ENCODE measurements at regions not wholly inside any gene's neighbourhood (a gene's known extent, or its start where the extent isn't known, plus 50 kb on each side); places are given as distances from the start of the nearest gene placed in this dataset.
A peak's percentile ranks its signal among the peaks of the same experiment; 100 is the strongest.
"Not testable (repeated sequence)": the region's sequence is repeated elsewhere in the genome, so short reads cannot be mapped to it uniquely, and the experiment has no call there.

- Mint-ChIP-seq H3K27me3 (no peaks in the 10 kb centered on the region), H3K4me3 (no peak overlapping the region), H3K9me3 (no peaks in the 10 kb centered on the region), H3K36me3 (ENCODE audit: low read depth) (no peaks in the 10 kb centered on the region), H3K27ac (no peak overlapping the region), H3K4me1 (no peaks in the 10 kb centered on the region)
- DNase-seq = no peak
- intact Hi-C loops (cut with micrococcal nuclease) = no loop called here
These were observed 294.7 kb downstream of the TTC6 start for GRCh38 chr14:37890095-37890494.

GRCh38 chr14:37891500-37891899 is 296.1 kb downstream of the TTC6 start:
- H3K27me3 Mint-ChIP-seq; H3K4me1 Mint-ChIP-seq; intact Hi-C loops (cut with micrococcal nuclease); H3K36me3 Mint-ChIP-seq (ENCODE audit: low read depth); H3K4me3 Mint-ChIP-seq; H3K9me3 Mint-ChIP-seq; DNase-seq; H3K27ac Mint-ChIP-seq: not testable (repeated sequence)

DNA sequence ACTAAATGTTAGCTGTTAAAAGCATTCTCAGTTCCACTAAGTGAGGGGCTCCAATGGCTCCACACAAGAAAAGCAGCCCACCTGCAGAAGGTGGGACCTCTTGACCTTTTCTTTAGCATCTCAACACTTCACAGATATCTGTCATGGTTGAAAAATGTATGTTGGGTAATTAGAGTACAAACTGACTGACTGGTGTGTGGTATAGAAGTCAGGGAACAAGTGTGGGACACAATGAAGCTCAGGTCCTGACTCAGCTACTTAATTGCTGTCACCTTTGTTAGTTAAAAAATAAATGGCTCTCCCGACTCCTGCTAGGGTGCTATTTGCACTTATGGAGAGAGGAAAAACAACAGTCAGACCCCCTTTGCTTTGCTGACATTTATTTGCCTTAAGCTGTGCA is 299.0 kb downstream of the TTC6 start:
- H3K27me3 Mint-ChIP-seq = no peaks in the 10 kb centered on the region
- no peaks in the 10 kb centered on the region for H3K4me1 Mint-ChIP-seq
- intact Hi-C loops (cut with micrococcal nuclease) = no loop called here

DNA sequence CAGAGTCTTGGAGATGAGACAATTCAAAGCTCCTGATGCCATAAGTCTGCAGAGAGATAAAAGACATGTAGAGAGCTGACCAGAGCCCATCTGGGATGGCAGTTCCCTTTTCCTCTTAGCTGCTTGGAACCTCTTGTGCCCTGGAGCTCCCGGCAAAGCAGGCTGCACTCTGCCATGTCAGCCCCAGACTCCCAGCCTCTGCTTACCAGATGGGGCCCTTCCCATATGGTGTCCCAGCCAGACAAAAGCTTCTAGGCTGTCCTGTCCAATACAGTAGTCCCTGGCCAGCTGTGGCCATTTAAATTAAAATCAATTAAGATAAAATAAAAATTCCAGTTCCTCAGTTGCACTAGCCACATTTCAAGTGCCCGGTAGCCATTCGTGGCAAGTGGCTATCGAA is 303.9 kb downstream of the TTC6 start:
- H3K9me3 Mint-ChIP-seq = no peaks in the 10 kb centered on the region

More for the DNA sequence above, 299.0 kb downstream of the TTC6 start:
- H3K36me3 Mint-ChIP-seq (ENCODE audit: low read depth) = no peaks in the 10 kb centered on the region
- DNase-seq = no peak
- H3K9me3 Mint-ChIP-seq = no peaks in the 10 kb centered on the region
- no peak overlapping the region for H3K4me3 Mint-ChIP-seq
- H3K27ac Mint-ChIP-seq = no peak overlapping the region

DNA sequence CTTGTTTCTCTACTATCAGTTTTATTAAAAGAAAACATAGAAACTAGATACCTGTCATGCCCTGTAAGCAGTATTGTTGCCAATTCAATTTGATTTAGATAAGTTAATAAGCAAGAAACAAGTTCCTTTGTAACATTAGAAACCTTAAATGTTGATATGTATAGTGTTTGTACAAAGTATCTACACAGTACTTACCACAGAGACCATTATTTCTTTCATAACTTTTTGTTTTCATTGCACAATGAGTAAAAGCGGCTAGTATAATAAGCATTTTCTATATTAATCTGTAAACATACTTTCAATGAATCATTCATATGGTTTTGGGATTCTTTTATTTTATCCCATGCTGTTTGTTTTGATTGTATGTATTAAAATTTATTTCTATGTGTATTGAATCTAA is 305.1 kb downstream of the TTC6 start:
- Mint-ChIP-seq H3K4me3 (no peak overlapping the region), H3K36me3 (ENCODE audit: low read depth) (no peaks in the 10 kb centered on the region), H3K9me3 (no peaks in the 10 kb centered on the region), H3K4me1 (peaks cover 2% of the 10 kb centered on the region), H3K27me3 (peaks cover 2% of the 10 kb centered on the region), H3K27ac (no peak overlapping the region)
- no peak for DNase-seq
- intact Hi-C loops (cut with micrococcal nuclease) = no loop called here

More for the DNA sequence above, 303.9 kb downstream of the TTC6 start:
- no peak for DNase-seq
- no peak overlapping the region for H3K4me3 Mint-ChIP-seq
- no peaks in the 10 kb centered on the region for H3K36me3 Mint-ChIP-seq (ENCODE audit: low read depth)
- H3K27me3 Mint-ChIP-seq = peaks cover 2% of the 10 kb centered on the region
- H3K4me1 Mint-ChIP-seq = peaks cover 2% of the 10 kb centered on the region
- no peak overlapping the region for H3K27ac Mint-ChIP-seq
- intact Hi-C loops (cut with micrococcal nuclease) = no loop called here

GRCh38 chr14:37901978-37902377 is 305.7 kb upstream of the SSTR1 start:
- intact Hi-C loops (cut with micrococcal nuclease) = loop anchor here (2.0 kb wide), 1 partner anchor 965 kb away; no protein-coding TSS in a partner anchor
- Mint-ChIP-seq H3K27ac (no peak overlapping the region), H3K9me3 (no peaks in the 10 kb centered on the region), H3K27me3 (peaks cover 2% of the 10 kb centered on the region), H3K4me1 (peaks cover 2% of the 10 kb centered on the region), H3K36me3 (ENCODE audit: low read depth) (no peaks in the 10 kb centered on the region), H3K4me3 (no peak overlapping the region)
- no peak for DNase-seq

DNA sequence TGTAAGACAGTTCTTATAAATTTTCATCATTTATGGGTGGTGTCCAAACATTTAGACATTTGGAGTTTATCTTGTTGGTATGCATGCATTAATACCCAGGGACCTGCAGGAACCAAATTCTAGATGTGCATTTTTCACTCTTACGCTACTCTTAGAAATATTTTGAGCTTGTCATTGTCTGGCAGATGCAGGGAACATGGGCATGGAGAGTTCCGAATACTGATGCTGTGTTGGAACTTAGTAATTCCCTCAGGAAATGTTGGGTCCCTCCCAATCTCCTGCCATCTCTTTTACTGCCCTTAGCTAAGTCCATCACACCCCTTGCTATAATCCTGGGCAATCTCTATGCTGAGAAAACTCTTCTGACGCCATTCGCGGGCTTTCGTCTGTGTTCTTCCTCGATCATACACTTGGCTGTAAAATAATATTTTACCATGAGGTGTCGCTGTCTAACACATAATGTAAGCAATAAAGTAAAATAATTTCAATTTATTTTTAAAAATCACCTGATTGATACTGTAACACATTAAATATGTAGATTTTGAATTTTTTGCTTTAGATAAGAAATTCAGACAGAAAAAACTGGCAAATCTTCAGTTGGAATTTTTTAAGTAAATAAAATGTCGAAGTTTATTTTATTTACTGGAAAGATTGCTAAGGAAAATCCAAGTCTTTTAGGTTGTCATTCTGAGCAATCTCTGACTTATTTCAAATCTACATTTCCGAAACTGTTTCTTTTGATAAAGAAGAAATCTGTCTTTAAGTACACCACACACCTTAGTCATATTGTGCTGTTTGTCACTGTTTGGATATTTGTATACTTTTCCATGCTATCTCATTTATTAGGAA is 304.1 kb upstream of the SSTR1 start:
- Mint-ChIP-seq H3K27me3 (peaks cover 2% of the 10 kb centered on the region), H3K27ac (no peak overlapping the region), H3K4me3 (no peak overlapping the region), H3K9me3 (no peaks in the 10 kb centered on the region), H3K36me3 (ENCODE audit: low read depth) (no peaks in the 10 kb centered on the region), H3K4me1 (peaks cover 2% of the 10 kb centered on the region)
- intact Hi-C loops (cut with micrococcal nuclease) = loop anchor here (2.0 kb wide), 1 partner anchor 963 kb away; no protein-coding TSS in a partner anchor
- peak; percentile 62 for DNase-seq

- Mint-ChIP-seq H3K4me1 (no peaks in the 10 kb centered on the region), H3K9me3 (no peaks in the 10 kb centered on the region), H3K4me3 (no peak overlapping the region), H3K36me3 (ENCODE audit: low read depth) (no peaks in the 10 kb centered on the region), H3K27ac (no peak overlapping the region), H3K27me3 (no peaks in the 10 kb centered on the region)
- no peak for DNase-seq
- intact Hi-C loops (cut with micrococcal nuclease) = no loop called here
These were observed 283.1 kb upstream of the SSTR1 start for GRCh38 chr14:37924622-37925021.

DNA sequence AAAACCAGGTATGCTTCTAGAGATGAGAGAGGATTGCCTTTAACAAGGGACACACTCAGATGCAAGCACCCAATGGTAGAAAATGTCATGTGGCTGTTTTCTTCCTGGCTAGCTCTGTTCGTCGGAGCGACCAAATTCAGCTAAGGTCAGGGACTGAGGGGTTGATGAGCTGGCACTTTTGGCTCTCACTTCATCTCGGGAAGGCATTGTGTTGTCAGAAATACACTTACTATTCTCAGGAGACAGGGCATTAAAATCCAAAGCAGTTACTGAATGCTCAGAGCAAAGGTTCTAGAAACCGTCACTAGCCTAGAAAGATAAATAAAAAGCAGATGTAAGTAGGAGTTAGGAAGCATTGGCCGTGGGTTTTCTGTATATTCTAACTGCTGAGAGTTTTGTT is 275.7 kb upstream of the SSTR1 start:
- H3K4me3 Mint-ChIP-seq = no peak overlapping the region

DNA sequence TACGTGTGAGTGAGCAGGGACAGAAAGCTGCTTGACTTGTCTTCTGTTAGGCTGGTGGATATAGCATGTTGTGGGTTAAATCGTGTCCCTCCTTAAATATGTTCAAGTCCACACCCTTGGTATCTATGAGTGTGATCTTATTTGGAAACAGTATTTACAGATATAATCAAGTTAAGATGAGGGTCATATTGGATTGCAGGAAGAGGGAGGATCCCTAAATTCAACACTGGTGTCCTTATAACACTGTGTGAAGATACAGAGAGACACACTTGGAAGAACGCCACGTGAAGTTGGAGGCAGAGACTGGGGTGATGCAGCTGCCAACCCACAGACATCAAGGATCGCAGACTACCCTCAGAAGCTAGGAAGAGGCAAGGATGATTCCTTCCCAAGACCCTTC is 275.2 kb upstream of the SSTR1 start:
- intact Hi-C loops (cut with micrococcal nuclease) = no loop called here

More for the DNA sequence above, 275.7 kb upstream of the SSTR1 start:
- H3K27me3 Mint-ChIP-seq = no peaks in the 10 kb centered on the region
- H3K36me3 Mint-ChIP-seq (ENCODE audit: low read depth) = no peaks in the 10 kb centered on the region
- no peak for DNase-seq
- H3K9me3 Mint-ChIP-seq = no peaks in the 10 kb centered on the region
- H3K27ac Mint-ChIP-seq = no peak overlapping the region
- intact Hi-C loops (cut with micrococcal nuclease) = no loop called here
- H3K4me1 Mint-ChIP-seq = no peaks in the 10 kb centered on the region

DNA sequence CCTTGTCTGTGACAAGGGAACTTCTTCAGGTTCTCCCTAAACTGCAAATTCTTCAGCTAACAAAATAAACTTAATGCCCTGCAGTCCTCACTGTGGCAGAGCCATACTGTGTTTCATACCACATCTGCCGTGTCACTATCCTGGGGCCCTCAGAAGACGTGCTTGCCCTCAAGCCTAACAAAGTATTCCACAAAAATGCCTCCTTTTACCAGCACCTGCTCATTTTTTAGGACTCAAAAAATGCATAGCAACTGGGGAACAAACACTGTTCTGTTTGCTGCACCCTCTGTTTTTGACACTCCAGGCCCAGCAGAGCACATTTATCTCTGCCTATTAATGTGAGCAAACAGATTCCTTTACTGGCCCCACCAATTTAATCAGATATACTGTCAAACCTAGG is 270.7 kb upstream of the SSTR1 start:
- no peak overlapping the region for H3K4me3 Mint-ChIP-seq
- intact Hi-C loops (cut with micrococcal nuclease) = no loop called here
- H3K9me3 Mint-ChIP-seq = no peaks in the 10 kb centered on the region
- H3K27me3 Mint-ChIP-seq = no peaks in the 10 kb centered on the region
- H3K36me3 Mint-ChIP-seq (ENCODE audit: low read depth) = no peaks in the 10 kb centered on the region
- H3K4me1 Mint-ChIP-seq = no peaks in the 10 kb centered on the region
- H3K27ac Mint-ChIP-seq = no peak overlapping the region
- DNase-seq = no peak

More for the DNA sequence above, 275.2 kb upstream of the SSTR1 start:
- no peak for DNase-seq
- Mint-ChIP-seq H3K27ac (no peak overlapping the region), H3K4me1 (no peaks in the 10 kb centered on the region), H3K9me3 (no peaks in the 10 kb centered on the region), H3K36me3 (ENCODE audit: low read depth) (no peaks in the 10 kb centered on the region), H3K4me3 (no peak overlapping the region), H3K27me3 (no peaks in the 10 kb centered on the region)

DNA sequence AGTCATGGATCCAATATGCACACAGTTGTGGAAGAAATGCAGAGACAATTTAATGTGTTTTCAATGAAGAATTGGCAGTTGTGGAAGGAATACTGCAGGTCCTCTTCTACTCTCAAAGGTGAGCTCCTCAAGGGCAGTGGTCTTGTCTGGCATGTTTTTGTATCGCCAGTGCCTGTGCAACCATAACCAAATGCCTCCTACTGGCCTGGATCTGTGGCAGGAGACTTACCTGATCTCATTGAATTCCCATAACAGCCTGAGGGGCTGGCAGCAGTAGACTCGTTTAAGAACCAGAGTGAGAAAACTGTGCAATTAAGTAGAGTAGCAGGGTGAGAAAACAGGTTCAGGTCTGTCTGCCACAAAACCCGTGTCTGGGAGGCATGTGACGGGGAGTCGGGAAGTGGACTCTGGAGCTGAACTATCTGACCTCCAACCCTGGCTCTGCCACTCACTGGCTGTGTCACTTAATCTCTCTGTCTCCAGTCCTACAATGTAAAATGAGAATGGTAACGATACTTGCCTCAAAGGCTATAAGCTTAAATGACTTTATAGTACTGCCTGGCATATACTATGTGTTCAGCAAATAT is 268.2 kb upstream of the SSTR1 start:
- no peaks in the 10 kb centered on the region for H3K36me3 Mint-ChIP-seq (ENCODE audit: low read depth)
- intact Hi-C loops (cut with micrococcal nuclease) = no loop called here
- no peak overlapping the region for H3K27ac Mint-ChIP-seq
- peaks cover under 1% of the 10 kb centered on the region for H3K9me3 Mint-ChIP-seq
- H3K27me3 Mint-ChIP-seq = no peaks in the 10 kb centered on the region
- H3K4me1 Mint-ChIP-seq = no peaks in the 10 kb centered on the region
- DNase-seq = no peak
- H3K4me3 Mint-ChIP-seq = no peak overlapping the region

DNA sequence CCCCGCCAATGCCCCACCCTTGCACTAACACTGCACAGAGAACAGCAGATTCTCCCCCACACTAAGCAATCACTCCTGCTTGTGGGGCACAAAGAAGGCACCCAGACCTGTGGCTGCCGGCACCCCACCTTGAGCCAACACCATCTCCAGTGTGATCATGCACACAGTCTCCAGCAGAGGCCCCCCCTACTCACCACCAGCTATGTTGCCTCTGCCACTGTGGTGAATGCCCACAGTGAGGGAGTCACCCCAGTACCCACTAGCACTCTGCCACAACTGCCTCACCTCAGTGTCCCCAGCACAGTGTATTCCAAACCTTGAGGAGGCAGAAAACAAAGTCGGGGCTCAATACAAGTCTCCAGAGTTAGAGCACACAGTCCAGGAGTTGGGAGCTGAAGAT is 261.7 kb upstream of the SSTR1 start:
- intact Hi-C loops (cut with micrococcal nuclease) = no loop called here

GRCh38 chr14:37946819-37947218 is 260.9 kb upstream of the SSTR1 start:
- Mint-ChIP-seq H3K27ac (no peak overlapping the region), H3K36me3 (ENCODE audit: low read depth) (no peaks in the 10 kb centered on the region), H3K27me3 (no peaks in the 10 kb centered on the region), H3K9me3 (peaks cover 17% of the 10 kb centered on the region), H3K4me3 (no peak overlapping the region), H3K4me1 (no peaks in the 10 kb centered on the region)
- no peak for DNase-seq
- intact Hi-C loops (cut with micrococcal nuclease) = no loop called here

More for the DNA sequence above, 261.7 kb upstream of the SSTR1 start:
- Mint-ChIP-seq H3K9me3 (peaks cover 17% of the 10 kb centered on the region), H3K4me3 (no peak overlapping the region), H3K27ac (no peak overlapping the region), H3K36me3 (ENCODE audit: low read depth) (no peaks in the 10 kb centered on the region), H3K27me3 (no peaks in the 10 kb centered on the region), H3K4me1 (no peaks in the 10 kb centered on the region)
- DNase-seq = no peak

Measured in activated CD4-positive, alpha-beta T cell treated with anti-CD3 and anti-CD28 coated beads, Interleukin-2, amount 10 ng/mL, durations not matched to agents 24 days and 14 days (primary cell).